Neural progenitor cell (in vitro differentiated cells): ENCODE measurements at regions not wholly inside any gene's neighbourhood (a gene's known extent, or its start where the extent isn't known, plus 50 kb on each side); places are given as distances from the start of the nearest gene placed in this dataset.

Experiments used
- DNase-seq: peaks from one replicate; pipeline ENCODE4 v3.0.0-alpha.2; 2016; ENCODE audit warnings: low spot score
- H2AFZ ChIP-seq: fragments of 200-600 bp; sonication (generic); replicated peaks from 2 replicates; pipeline ENCODE4 v1.6.1; 2016; ENCODE audit warnings: antibody characterized with exemption
- H3F3A ChIP-seq: fragments of 200-600 bp; sonication (generic); 2 replicates; pipeline ENCODE4 v1.6.1; 2016; ENCODE audit warnings: antibody characterized with exemption, low read depth
- H3K27ac ChIP-seq: fragments of 200-600 bp; sonication (generic); 2 replicates; pipeline ENCODE4 v1.5.1; 2016; ENCODE audit warnings: mild to moderate bottlenecking
- H3K27me3 ChIP-seq: fragments of 200-600 bp; sonication (generic); 2 replicates; pipeline ENCODE4 v1.6.1; 2016; ENCODE audit warnings: mild to moderate bottlenecking, moderate library complexity
- H3K36me3 ChIP-seq: fragments of 200-600 bp; sonication (generic); 2 replicates; pipeline ENCODE4 v1.5.1; 2016
- H3K4me1 ChIP-seq: fragments of 200-600 bp; sonication (generic); 2 replicates; pipeline ENCODE4 v1.6.1; 2016; ENCODE audit warnings: mixed run types
- H3K4me2 ChIP-seq: fragments of 200-600 bp; sonication (generic); 2 replicates; pipeline ENCODE4 v1.6.1; 2016
- H3K4me3 ChIP-seq: fragments of 200-600 bp; sonication (generic); 2 replicates; pipeline ENCODE4 v1.5.1; 2016
- H3K79me2 ChIP-seq: fragments of 200-600 bp; sonication (generic); 2 replicates; pipeline ENCODE4 v1.6.1; 2016; ENCODE audit warnings: low read depth
- H3K9ac ChIP-seq: fragments of 200-600 bp; sonication (generic); 2 replicates; pipeline ENCODE4 v1.6.1; 2016
- H3K9me3 ChIP-seq: fragments of 200-600 bp; sonication (generic); 2 replicates; pipeline ENCODE4 v1.5.1; 2016; ENCODE audit warnings: low read depth
- H4K20me1 ChIP-seq: fragments of 200-600 bp; sonication (generic); 2 replicates; pipeline ENCODE4 v1.6.1; 2016; ENCODE audit warnings: low read depth
- H3K27ac Mint-ChIP-seq: 3 replicates; pipeline ENCODE4 v1.8.0; 2021; ENCODE audit warnings: mixed read lengths
- H3K27me3 Mint-ChIP-seq: 2 replicates; pipeline ENCODE4 v1.8.0; 2022; ENCODE audit warnings: low read depth, mild to moderate bottlenecking, inconsistent platforms, moderate library complexity, mixed read lengths; ENCODE audit not compliant: insufficient read depth
- H3K36me3 Mint-ChIP-seq: 3 replicates; pipeline ENCODE4 v1.8.0; 2021; ENCODE audit warnings: mixed read lengths
- H3K4me1 Mint-ChIP-seq: 3 replicates; pipeline ENCODE4 v1.8.0; 2021; ENCODE audit warnings: mixed read lengths
- H3K4me3 Mint-ChIP-seq: 3 replicates; pipeline ENCODE4 v1.8.0; 2021; ENCODE audit warnings: mild to moderate bottlenecking, moderate library complexity, mixed read lengths
- H3K9me3 Mint-ChIP-seq: 3 replicates; pipeline ENCODE4 v1.8.0; 2020; ENCODE audit warnings: mixed read lengths
- EZH2 ChIP-seq: fragments of 200-600 bp; sonication (generic); IDR thresholded peaks from 2 replicates; pipeline ENCODE4 v1.6.1; 2017; ENCODE audit warnings: antibody characterized with exemption, mild to moderate bottlenecking, moderate library complexity
- EZH2phosphoT487 ChIP-seq: fragments of 200-600 bp; sonication (generic); IDR thresholded peaks from 2 replicates; pipeline ENCODE4 v1.6.1; 2017; ENCODE audit warnings: antibody characterized with exemption
- TF ChIP-seq, protein P1 (sequence below): fragments of 200-600 bp; sonication (generic); IDR thresholded peaks from 2 replicates; pipeline ENCODE4 v1.5.1; 2017; ENCODE audit warnings: antibody characterized with exemption, mild to moderate bottlenecking

DNA sequence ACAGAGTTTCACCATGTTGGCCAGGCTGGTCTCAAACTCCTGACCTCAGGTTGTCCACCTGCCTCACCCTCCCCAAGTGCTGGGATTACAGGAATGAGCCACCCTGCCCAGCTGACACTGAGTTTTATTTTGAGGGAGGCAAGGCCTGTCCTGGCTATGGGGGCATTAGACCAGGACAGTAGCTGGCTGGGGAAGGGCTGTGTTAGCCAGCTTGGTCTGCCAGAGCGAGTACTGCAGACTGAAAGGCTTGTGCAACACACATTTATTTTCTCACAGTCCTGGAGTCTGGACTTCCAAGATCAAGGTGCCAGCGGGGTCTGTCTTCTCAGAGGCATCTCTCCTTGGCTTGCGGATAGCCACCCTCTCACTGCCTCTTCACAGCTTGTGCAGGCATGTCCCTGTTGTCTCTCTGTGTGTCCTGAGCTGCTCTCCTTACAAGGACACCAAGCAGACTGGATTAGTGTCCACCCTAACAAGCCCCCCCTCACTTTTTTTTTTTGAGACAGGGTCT, 59.4 kb upstream of the HAAO start:
- no peaks in the 10 kb centered on the region for H4K20me1 ChIP-seq
- no peak overlapping the region for H3K4me3 Mint-ChIP-seq
- H3K9ac ChIP-seq, result no peak overlapping the region
- H3K9me3 Mint-ChIP-seq, result no peaks in the 10 kb centered on the region
- no peak overlapping the region for H2AFZ ChIP-seq
- H3K27ac ChIP-seq, result no peak overlapping the region
- H3K4me1 Mint-ChIP-seq, result peaks cover 24% of the 10 kb centered on the region
- TF ChIP-seq, protein P1, sequence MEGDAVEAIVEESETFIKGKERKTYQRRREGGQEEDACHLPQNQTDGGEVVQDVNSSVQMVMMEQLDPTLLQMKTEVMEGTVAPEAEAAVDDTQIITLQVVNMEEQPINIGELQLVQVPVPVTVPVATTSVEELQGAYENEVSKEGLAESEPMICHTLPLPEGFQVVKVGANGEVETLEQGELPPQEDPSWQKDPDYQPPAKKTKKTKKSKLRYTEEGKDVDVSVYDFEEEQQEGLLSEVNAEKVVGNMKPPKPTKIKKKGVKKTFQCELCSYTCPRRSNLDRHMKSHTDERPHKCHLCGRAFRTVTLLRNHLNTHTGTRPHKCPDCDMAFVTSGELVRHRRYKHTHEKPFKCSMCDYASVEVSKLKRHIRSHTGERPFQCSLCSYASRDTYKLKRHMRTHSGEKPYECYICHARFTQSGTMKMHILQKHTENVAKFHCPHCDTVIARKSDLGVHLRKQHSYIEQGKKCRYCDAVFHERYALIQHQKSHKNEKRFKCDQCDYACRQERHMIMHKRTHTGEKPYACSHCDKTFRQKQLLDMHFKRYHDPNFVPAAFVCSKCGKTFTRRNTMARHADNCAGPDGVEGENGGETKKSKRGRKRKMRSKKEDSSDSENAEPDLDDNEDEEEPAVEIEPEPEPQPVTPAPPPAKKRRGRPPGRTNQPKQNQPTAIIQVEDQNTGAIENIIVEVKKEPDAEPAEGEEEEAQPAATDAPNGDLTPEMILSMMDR, result no peak
- TF ChIP-seq EZH2 (no peak), EZH2phosphoT487 (no peak)
- H3K4me1 ChIP-seq, result peaks cover 9% of the 10 kb centered on the region
- H3K4me2 ChIP-seq, result no peak overlapping the region
- H3K27ac Mint-ChIP-seq, result no peak overlapping the region
- H3K4me3 ChIP-seq, result no peak overlapping the region
- H3K9me3 ChIP-seq, result no peaks in the 10 kb centered on the region
- H3K27me3 Mint-ChIP-seq, result peaks cover 11% of the 10 kb centered on the region
- no peaks in the 10 kb centered on the region for H3K79me2 ChIP-seq
- H3K27me3 ChIP-seq, result no peaks in the 10 kb centered on the region
- H3K36me3 Mint-ChIP-seq, result no peaks in the 10 kb centered on the region
- no peaks in the 10 kb centered on the region for H3F3A ChIP-seq
- no peak for DNase-seq
- no peaks in the 10 kb centered on the region for H3K36me3 ChIP-seq

GRCh38 chr2:42851186-42851585, 58.8 kb upstream of the HAAO start:
- Histone ChIP-seq H3K27ac (no peak overlapping the region), H3K4me3 (no peak overlapping the region), H4K20me1 (no peaks in the 10 kb centered on the region), H3F3A (no peaks in the 10 kb centered on the region), H3K27me3 (no peaks in the 10 kb centered on the region), H3K79me2 (no peaks in the 10 kb centered on the region), H3K4me2 (no peak overlapping the region), H3K4me1 (peaks cover 9% of the 10 kb centered on the region), H3K9ac (no peak overlapping the region), H2AFZ (no peak overlapping the region), H3K36me3 (no peaks in the 10 kb centered on the region), H3K9me3 (no peaks in the 10 kb centered on the region)
- H3K36me3 Mint-ChIP-seq, result no peaks in the 10 kb centered on the region
- peaks cover 8% of the 10 kb centered on the region for H3K27me3 Mint-ChIP-seq
- H3K27ac Mint-ChIP-seq, result no peak overlapping the region
- peaks cover 24% of the 10 kb centered on the region for H3K4me1 Mint-ChIP-seq
- TF ChIP-seq, protein P1, result no peak
- TF ChIP-seq EZH2, result no peak
- no peak for TF ChIP-seq EZH2phosphoT487
- no peak overlapping the region for H3K4me3 Mint-ChIP-seq
- no peak for DNase-seq
- no peaks in the 10 kb centered on the region for H3K9me3 Mint-ChIP-seq

DNA sequence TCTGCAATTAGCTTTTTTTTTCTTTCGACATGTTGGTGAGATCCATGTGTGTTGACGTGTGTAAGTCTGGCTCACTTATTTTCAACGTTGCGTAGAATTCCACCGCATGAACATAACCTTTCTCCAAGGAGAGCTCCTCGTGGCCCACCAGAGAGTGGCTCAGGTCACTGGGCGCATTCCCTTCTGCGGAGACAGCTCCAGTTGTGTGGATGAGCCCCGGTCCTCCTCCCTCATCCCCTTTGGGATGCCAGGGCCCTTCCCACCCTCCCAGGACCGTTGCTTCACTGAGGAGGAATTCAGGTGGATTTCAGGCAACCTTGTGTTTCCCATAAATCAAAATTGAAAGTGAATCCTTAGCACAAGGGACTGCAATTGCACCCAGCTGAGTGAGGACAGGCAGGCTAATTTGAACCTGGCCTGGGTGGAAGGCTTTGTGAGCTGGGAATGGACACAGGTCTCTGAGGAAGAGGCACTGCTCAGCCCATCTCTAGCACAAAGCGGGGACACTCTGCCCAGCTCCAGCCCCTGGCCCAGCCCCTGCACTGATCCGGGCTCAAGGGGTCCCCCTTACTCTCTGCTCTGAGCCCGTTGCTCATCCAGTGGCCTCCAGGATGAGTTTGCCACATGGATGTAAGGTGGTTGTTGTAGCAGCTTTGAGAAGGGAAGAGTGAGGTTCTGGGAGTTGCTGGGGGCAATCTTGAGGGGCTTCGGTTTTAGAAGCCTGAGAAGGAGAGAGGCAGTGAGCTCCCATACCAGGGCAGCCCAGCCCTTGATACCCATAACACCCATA, 57.8 kb upstream of the HAAO start:
- no peaks in the 10 kb centered on the region for H3K9me3 ChIP-seq
- H3K27me3 Mint-ChIP-seq, result peaks cover 8% of the 10 kb centered on the region
- H3K79me2 ChIP-seq, result no peaks in the 10 kb centered on the region
- H3K36me3 ChIP-seq, result no peaks in the 10 kb centered on the region
- no peak overlapping the region for H3K27ac ChIP-seq
- no peak overlapping the region for H3K4me3 Mint-ChIP-seq
- H3K27me3 ChIP-seq, result no peaks in the 10 kb centered on the region
- TF ChIP-seq EZH2 (no peak), EZH2phosphoT487 (no peak)
- TF ChIP-seq, protein P1, result no peak
- no peaks in the 10 kb centered on the region for H3F3A ChIP-seq
- H3K4me2 ChIP-seq, result no peak overlapping the region
- no peak overlapping the region for H2AFZ ChIP-seq
- DNase-seq, result no peak
- H3K9ac ChIP-seq, result no peak overlapping the region
- H3K36me3 Mint-ChIP-seq, result no peaks in the 10 kb centered on the region
- no peak overlapping the region for H3K4me3 ChIP-seq
- H3K9me3 Mint-ChIP-seq, result no peaks in the 10 kb centered on the region
- peaks cover 11% of the 10 kb centered on the region for H3K4me1 ChIP-seq
- H4K20me1 ChIP-seq, result no peaks in the 10 kb centered on the region
- no peak overlapping the region for H3K27ac Mint-ChIP-seq
- peaks cover 28% of the 10 kb centered on the region for H3K4me1 Mint-ChIP-seq
